Stomach (tissue), 4 donors: ENCODE measurements at regions not wholly inside any gene's neighbourhood (a gene's known extent, or its start where the extent isn't known, plus 50 kb on each side); places are given as distances from the start of the nearest gene placed in this dataset.

ENCODE experiments used
- CTCF ChIP-seq, 7 experiments: fragments of 450-650 bp in 4 of 7; fragments of 200-600 bp in 3 of 7; sonication (generic) in 3 of 7; IDR thresholded peaks; one replicate each; pipeline ENCODE4 v1.5.1; 2016 to 2019; ENCODE audit warnings: antibody characterized with exemption in 7 of 7, control low read depth in 2 of 7, mild to moderate bottlenecking in 1 of 7
- EP300 ChIP-seq: sonication (generic); formaldehyde crosslinking; IDR thresholded peaks from one replicate; pipeline ENCODE4 v1.6.1; 2017; ENCODE audit warnings: antibody characterized with exemption
- POLR2AphosphoS5 ChIP-seq, 3 donors: sonication (generic); formaldehyde crosslinking; IDR thresholded peaks; one replicate each; pipeline ENCODE4 v1.6.1; 2016; ENCODE audit warnings: antibody characterized with exemption in 3 of 3

- TF ChIP-seq CTCF (IDR thresholded peaks at IDR 0.05) (no peak), EP300 (no peak), POLR2AphosphoS5 (IDR thresholded peaks at IDR 0.05) (no peak)
Observed at GRCh38 chr14:31986405-31986804, 90.7 kb upstream of the ARHGAP5 start.
